Tibial nerve (tissue), 3 donors: ENCODE measurements at regions not wholly inside any gene's neighbourhood (a gene's known extent, or its start where the extent isn't known, plus 50 kb on each side); places are given as distances from the start of the nearest gene placed in this dataset.
"Not testable (repeated sequence)": the region's sequence is repeated elsewhere in the genome, so short reads cannot be mapped to it uniquely, and the experiment has no call there.

ENCODE experiments used
- POLR2A ChIP-seq, 2 donors: fragments of 450-650 bp; IDR thresholded peaks; one replicate each; pipeline ENCODE4 v1.6.1; 2017; ENCODE audit warnings: antibody characterized with exemption in 2 of 2, mild to moderate bottlenecking in 2 of 2, moderate library complexity in 2 of 2
- TF ChIP-seq, protein P1 (sequence below), 5 experiments: fragments of 200-600 bp in 3 of 5; fragments of 450-650 bp in 2 of 5; sonication (generic) in 3 of 5; IDR thresholded peaks; one replicate each; pipeline ENCODE4 v1.5.1; 2016 to 2019; ENCODE audit warnings: antibody characterized with exemption in 5 of 5, mild to moderate bottlenecking in 3 of 5, moderate library complexity in 2 of 5

- TF ChIP-seq POLR2A (IDR thresholded peaks at IDR 0.05) = not testable (repeated sequence)
- TF ChIP-seq, protein P1, sequence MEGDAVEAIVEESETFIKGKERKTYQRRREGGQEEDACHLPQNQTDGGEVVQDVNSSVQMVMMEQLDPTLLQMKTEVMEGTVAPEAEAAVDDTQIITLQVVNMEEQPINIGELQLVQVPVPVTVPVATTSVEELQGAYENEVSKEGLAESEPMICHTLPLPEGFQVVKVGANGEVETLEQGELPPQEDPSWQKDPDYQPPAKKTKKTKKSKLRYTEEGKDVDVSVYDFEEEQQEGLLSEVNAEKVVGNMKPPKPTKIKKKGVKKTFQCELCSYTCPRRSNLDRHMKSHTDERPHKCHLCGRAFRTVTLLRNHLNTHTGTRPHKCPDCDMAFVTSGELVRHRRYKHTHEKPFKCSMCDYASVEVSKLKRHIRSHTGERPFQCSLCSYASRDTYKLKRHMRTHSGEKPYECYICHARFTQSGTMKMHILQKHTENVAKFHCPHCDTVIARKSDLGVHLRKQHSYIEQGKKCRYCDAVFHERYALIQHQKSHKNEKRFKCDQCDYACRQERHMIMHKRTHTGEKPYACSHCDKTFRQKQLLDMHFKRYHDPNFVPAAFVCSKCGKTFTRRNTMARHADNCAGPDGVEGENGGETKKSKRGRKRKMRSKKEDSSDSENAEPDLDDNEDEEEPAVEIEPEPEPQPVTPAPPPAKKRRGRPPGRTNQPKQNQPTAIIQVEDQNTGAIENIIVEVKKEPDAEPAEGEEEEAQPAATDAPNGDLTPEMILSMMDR (IDR thresholded peaks at IDR 0.05) = not testable (repeated sequence)
Measured at GRCh38 chr12:4150355-4150754, 123.2 kb upstream of the CCND2 start.
